Osteocyte (in vitro differentiated cells): ENCODE measurements at regions not wholly inside any gene's neighbourhood (a gene's known extent, or its start where the extent isn't known, plus 50 kb on each side); places are given as distances from the start of the nearest gene placed in this dataset.

Experiments used
- DNase-seq: peaks from one replicate; pipeline ENCODE4 v3.0.0; 2021; ENCODE audit warnings: mixed read lengths; ENCODE audit not compliant: unreplicated experiment; ENCODE audit errors: extremely low spot score
- H3K27ac Mint-ChIP-seq: one replicate; pipeline ENCODE4 v1.8.0; 2021; ENCODE audit warnings: mild to moderate bottlenecking, mixed read lengths; ENCODE audit not compliant: unreplicated experiment
- H3K27me3 Mint-ChIP-seq: one replicate; pipeline ENCODE4 v1.8.0; 2021; ENCODE audit warnings: mixed read lengths; ENCODE audit not compliant: unreplicated experiment
- H3K36me3 Mint-ChIP-seq: one replicate; pipeline ENCODE4 v1.8.0; 2021; ENCODE audit warnings: mixed read lengths; ENCODE audit not compliant: unreplicated experiment
- H3K4me1 Mint-ChIP-seq: one replicate; pipeline ENCODE4 v1.8.0; 2021; ENCODE audit warnings: mixed read lengths; ENCODE audit not compliant: unreplicated experiment
- H3K4me3 Mint-ChIP-seq: one replicate; pipeline ENCODE4 v1.8.0; 2021; ENCODE audit warnings: mild to moderate bottlenecking, moderate library complexity, mixed read lengths; ENCODE audit not compliant: unreplicated experiment
- H3K9me3 Mint-ChIP-seq: one replicate; pipeline ENCODE4 v1.8.0; 2021; ENCODE audit warnings: mixed read lengths; ENCODE audit not compliant: unreplicated experiment
- TF ChIP-seq, protein P1 (sequence below): fragments of 200-600 bp; sonication (generic); IDR thresholded peaks from 2 replicates; pipeline ENCODE4 v1.5.0; 2021; ENCODE audit warnings: antibody characterized with exemption, mild to moderate bottlenecking, moderate library complexity

DNA sequence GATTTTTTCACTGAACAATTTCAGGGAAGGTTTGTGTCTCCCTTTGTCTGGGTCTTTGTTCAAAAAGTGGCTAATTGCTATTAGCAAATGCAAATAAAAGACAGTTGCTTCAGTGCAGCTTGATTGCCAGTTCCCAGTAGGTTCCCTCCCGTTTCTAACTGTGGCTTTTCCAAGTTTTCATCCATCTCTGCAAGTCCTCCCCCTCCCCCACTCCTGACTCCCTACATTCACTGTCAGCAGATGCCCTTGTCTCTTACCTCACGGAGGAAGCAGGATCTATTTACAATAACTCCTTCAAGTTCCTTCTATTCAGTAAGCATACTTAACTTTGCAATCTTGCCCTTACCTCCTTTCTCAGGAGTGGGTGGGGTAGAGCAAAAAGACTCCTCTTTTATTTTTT lies 55.4 kb upstream of the SCEL start:
- TF ChIP-seq, protein P1, sequence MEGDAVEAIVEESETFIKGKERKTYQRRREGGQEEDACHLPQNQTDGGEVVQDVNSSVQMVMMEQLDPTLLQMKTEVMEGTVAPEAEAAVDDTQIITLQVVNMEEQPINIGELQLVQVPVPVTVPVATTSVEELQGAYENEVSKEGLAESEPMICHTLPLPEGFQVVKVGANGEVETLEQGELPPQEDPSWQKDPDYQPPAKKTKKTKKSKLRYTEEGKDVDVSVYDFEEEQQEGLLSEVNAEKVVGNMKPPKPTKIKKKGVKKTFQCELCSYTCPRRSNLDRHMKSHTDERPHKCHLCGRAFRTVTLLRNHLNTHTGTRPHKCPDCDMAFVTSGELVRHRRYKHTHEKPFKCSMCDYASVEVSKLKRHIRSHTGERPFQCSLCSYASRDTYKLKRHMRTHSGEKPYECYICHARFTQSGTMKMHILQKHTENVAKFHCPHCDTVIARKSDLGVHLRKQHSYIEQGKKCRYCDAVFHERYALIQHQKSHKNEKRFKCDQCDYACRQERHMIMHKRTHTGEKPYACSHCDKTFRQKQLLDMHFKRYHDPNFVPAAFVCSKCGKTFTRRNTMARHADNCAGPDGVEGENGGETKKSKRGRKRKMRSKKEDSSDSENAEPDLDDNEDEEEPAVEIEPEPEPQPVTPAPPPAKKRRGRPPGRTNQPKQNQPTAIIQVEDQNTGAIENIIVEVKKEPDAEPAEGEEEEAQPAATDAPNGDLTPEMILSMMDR: no peak
- Mint-ChIP-seq H3K9me3 (no peaks in the 10 kb centered on the region), H3K4me1 (peaks cover 6% of the 10 kb centered on the region), H3K4me3 (no peak overlapping the region), H3K36me3 (no peaks in the 10 kb centered on the region), H3K27ac (no peak overlapping the region), H3K27me3 (peaks cover 15% of the 10 kb centered on the region)
- no peak for DNase-seq

- Mint-ChIP-seq H3K36me3 (no peaks in the 10 kb centered on the region), H3K4me1 (peaks cover 6% of the 10 kb centered on the region), H3K9me3 (no peaks in the 10 kb centered on the region), H3K27ac (no peak overlapping the region), H3K4me3 (no peak overlapping the region), H3K27me3 (peaks cover 15% of the 10 kb centered on the region)
- TF ChIP-seq, protein P1: no peak
- no peak for DNase-seq
Observed at GRCh38 chr13:77479326-77479725, 56.2 kb upstream of the SCEL start.

- no peaks in the 10 kb centered on the region for H3K9me3 Mint-ChIP-seq
- peaks cover 8% of the 10 kb centered on the region for H3K4me1 Mint-ChIP-seq
- no peak overlapping the region for H3K4me3 Mint-ChIP-seq
- TF ChIP-seq, protein P1: no peak
- no peak for DNase-seq
- peaks cover 15% of the 10 kb centered on the region for H3K27me3 Mint-ChIP-seq
- no peak overlapping the region for H3K27ac Mint-ChIP-seq
- no peaks in the 10 kb centered on the region for H3K36me3 Mint-ChIP-seq
Observed at GRCh38 chr13:77477299-77477848, 58.1 kb upstream of the SCEL start.

DNA sequence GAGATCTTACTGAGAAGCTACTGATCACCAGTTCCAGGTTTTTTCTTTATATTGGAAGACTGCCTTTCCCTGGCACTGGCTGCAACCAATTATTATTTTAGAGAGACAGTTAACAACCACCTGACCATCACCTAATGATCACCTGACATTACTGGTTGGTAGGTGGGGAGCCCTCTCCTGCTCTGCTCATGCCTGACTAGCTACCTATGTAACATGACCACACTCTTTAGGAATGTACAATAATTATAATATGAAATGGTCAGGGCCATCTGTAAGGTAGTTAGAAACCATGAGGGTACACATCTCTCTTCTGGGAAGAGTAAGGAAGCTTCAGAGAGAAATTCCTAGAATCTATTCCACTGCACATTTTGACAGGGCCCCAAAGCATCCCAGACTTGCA lies 59.0 kb upstream of the SCEL start:
- no peak for DNase-seq

GRCh38 chr13:77475345-77476084 lies 60.0 kb upstream of the SCEL start:
- Mint-ChIP-seq H3K9me3 (no peaks in the 10 kb centered on the region), H3K36me3 (no peaks in the 10 kb centered on the region), H3K27me3 (peaks cover 19% of the 10 kb centered on the region), H3K27ac (no peak overlapping the region), H3K4me1 (peaks cover 8% of the 10 kb centered on the region), H3K4me3 (no peak overlapping the region)
- TF ChIP-seq, protein P1: no peak
- DNase-seq: no peak

More for the DNA sequence above, 59.0 kb upstream of the SCEL start:
- Mint-ChIP-seq H3K36me3 (no peaks in the 10 kb centered on the region), H3K4me3 (no peak overlapping the region), H3K27ac (no peak overlapping the region), H3K4me1 (peaks cover 8% of the 10 kb centered on the region), H3K27me3 (peaks cover 20% of the 10 kb centered on the region), H3K9me3 (no peaks in the 10 kb centered on the region)
- TF ChIP-seq, protein P1: no peak
